GM23338 (cell line): ENCODE measurements at regions not wholly inside any gene's neighbourhood (a gene's known extent, or its start where the extent isn't known, plus 50 kb on each side); places are given as distances from the start of the nearest gene placed in this dataset.

Experiments
- ATAC-seq: fragments of 200-7000 bp; cut with Tn5 transposase; 3 replicates; pipeline ENCODE4 v1.9.1; 2020
- DNase-seq: peaks from one replicate; pipeline ENCODE4 v3.0.0-alpha.2; 2015; ENCODE audit warnings: low spot score
- H2AFZ ChIP-seq: fragments of 200-600 bp; sonication (generic); 2 replicates; pipeline ENCODE4 v1.8.0; 2016; ENCODE audit warnings: antibody characterized with exemption, mild to moderate bottlenecking, moderate library complexity
- H3F3A ChIP-seq: fragments of 200-600 bp; sonication (generic); replicated peaks from 2 replicates; pipeline ENCODE4 v1.8.0; 2017; ENCODE audit warnings: antibody characterized with exemption, mixed run types, low read depth
- H3K27ac ChIP-seq: fragments of 200-600 bp; sonication (generic); 2 replicates; pipeline ENCODE4 v1.6.1; 2016; ENCODE audit warnings: low read depth
- H3K27me3 ChIP-seq: fragments of 200-600 bp; sonication (generic); 2 replicates; pipeline ENCODE4 v1.8.0; 2016; ENCODE audit warnings: mild to moderate bottlenecking, mixed run types, moderate library complexity; ENCODE audit not compliant: insufficient read depth
- H3K36me3 ChIP-seq: fragments of 200-600 bp; sonication (generic); 2 replicates; pipeline ENCODE4 v1.8.0; 2016; ENCODE audit warnings: mild to moderate bottlenecking; ENCODE audit not compliant: insufficient read depth
- H3K4me1 ChIP-seq: fragments of 200-600 bp; sonication (generic); 2 replicates; pipeline ENCODE4 v1.8.0; 2016; ENCODE audit warnings: mild to moderate bottlenecking, moderate library complexity; ENCODE audit not compliant: insufficient read depth
- H3K4me2 ChIP-seq: fragments of 200-600 bp; sonication (generic); 2 replicates; pipeline ENCODE4 v1.7.1; 2017; ENCODE audit warnings: mixed run types
- H3K4me3 ChIP-seq: fragments of 200-600 bp; sonication (generic); 2 replicates; pipeline ENCODE4 v1.6.1; 2016; ENCODE audit warnings: mixed run types
- H3K79me2 ChIP-seq: fragments of 200-600 bp; sonication (generic); replicated peaks from 2 replicates; pipeline ENCODE4 v1.8.0; 2017; ENCODE audit warnings: mild to moderate bottlenecking; ENCODE audit not compliant: insufficient read depth
- H3K9me2 ChIP-seq: fragments of 200-600 bp; sonication (generic); 2 replicates; pipeline ENCODE4 v1.8.0; 2017; ENCODE audit not compliant: insufficient read depth
- H4K20me1 ChIP-seq: fragments of 200-600 bp; sonication (generic); replicated peaks from 2 replicates; pipeline ENCODE4 v1.8.0; 2017; ENCODE audit warnings: mild to moderate bottlenecking; ENCODE audit not compliant: insufficient read depth
- H3K27ac Mint-ChIP-seq: 2 replicates; pipeline ENCODE4 v1.8.0; 2020; ENCODE audit warnings: inconsistent platforms, mild to moderate bottlenecking, moderate library complexity, mixed read lengths
- H3K27me3 Mint-ChIP-seq: 3 replicates; pipeline ENCODE4 v1.8.0; 2022; ENCODE audit warnings: low read depth, mild to moderate bottlenecking, moderate library complexity, mixed read lengths, inconsistent platforms; ENCODE audit not compliant: insufficient read depth, poor library complexity
- H3K36me3 Mint-ChIP-seq: 3 replicates; pipeline ENCODE4 v1.8.0; 2021; ENCODE audit warnings: low read depth, mild to moderate bottlenecking, inconsistent platforms, moderate library complexity, mixed read lengths
- H3K4me1 Mint-ChIP-seq: 3 replicates; pipeline ENCODE4 v1.8.0; 2020; ENCODE audit warnings: mild to moderate bottlenecking, inconsistent platforms, mixed read lengths
- H3K4me3 Mint-ChIP-seq: 3 replicates; pipeline ENCODE4 v1.8.0; 2021; ENCODE audit warnings: moderate library complexity, mild to moderate bottlenecking, inconsistent platforms, mixed read lengths
- H3K9me3 Mint-ChIP-seq: 3 replicates; pipeline ENCODE4 v1.8.0; 2020; ENCODE audit warnings: moderate library complexity, mild to moderate bottlenecking, inconsistent platforms, mixed read lengths
- JUNB ChIP-seq: IDR thresholded peaks from one replicate; pipeline ENCODE4 v1.6.1; 2016; ENCODE audit warnings: antibody characterized with exemption; ENCODE audit not compliant: unreplicated experiment
- NANOG ChIP-seq: IDR thresholded peaks from 2 replicates; pipeline ENCODE4 v1.6.1; 2016; ENCODE audit warnings: antibody characterized with exemption, borderline replicate concordance
- ZNF331 ChIP-seq: fragments of 250-450 bp; sonication (Bioruptor Pico); IDR thresholded peaks from 2 replicates; pipeline ENCODE4 v1.5.0; 2020; ENCODE audit warnings: low read depth, mild to moderate bottlenecking, moderate library complexity
- TF ChIP-seq, protein P1 (sequence below): fragments of 250-450 bp; sonication (Bioruptor Pico); IDR thresholded peaks from 2 replicates; pipeline ENCODE4 v1.5.0; 2020; ENCODE audit warnings: mild to moderate bottlenecking, moderate library complexity
- TF ChIP-seq, protein P2 (sequence below): IDR thresholded peaks from 2 replicates; pipeline ENCODE4 v1.6.1; 2016; ENCODE audit warnings: antibody characterized with exemption
- TF ChIP-seq, protein P3 (sequence below), 2 experiments: fragments of 200-600 bp in 1 of 2; sonication (generic) in 1 of 2; conservative IDR thresholded peaks; 2 replicates each; pipeline versions ENCODE4 v1.5.1 to v1.6.1; 2016 to 2017; ENCODE audit warnings: antibody characterized with exemption in 2 of 2, low read depth in 2 of 2, mild to moderate bottlenecking in 2 of 2, moderate library complexity in 1 of 2

- TF ChIP-seq, protein P1, sequence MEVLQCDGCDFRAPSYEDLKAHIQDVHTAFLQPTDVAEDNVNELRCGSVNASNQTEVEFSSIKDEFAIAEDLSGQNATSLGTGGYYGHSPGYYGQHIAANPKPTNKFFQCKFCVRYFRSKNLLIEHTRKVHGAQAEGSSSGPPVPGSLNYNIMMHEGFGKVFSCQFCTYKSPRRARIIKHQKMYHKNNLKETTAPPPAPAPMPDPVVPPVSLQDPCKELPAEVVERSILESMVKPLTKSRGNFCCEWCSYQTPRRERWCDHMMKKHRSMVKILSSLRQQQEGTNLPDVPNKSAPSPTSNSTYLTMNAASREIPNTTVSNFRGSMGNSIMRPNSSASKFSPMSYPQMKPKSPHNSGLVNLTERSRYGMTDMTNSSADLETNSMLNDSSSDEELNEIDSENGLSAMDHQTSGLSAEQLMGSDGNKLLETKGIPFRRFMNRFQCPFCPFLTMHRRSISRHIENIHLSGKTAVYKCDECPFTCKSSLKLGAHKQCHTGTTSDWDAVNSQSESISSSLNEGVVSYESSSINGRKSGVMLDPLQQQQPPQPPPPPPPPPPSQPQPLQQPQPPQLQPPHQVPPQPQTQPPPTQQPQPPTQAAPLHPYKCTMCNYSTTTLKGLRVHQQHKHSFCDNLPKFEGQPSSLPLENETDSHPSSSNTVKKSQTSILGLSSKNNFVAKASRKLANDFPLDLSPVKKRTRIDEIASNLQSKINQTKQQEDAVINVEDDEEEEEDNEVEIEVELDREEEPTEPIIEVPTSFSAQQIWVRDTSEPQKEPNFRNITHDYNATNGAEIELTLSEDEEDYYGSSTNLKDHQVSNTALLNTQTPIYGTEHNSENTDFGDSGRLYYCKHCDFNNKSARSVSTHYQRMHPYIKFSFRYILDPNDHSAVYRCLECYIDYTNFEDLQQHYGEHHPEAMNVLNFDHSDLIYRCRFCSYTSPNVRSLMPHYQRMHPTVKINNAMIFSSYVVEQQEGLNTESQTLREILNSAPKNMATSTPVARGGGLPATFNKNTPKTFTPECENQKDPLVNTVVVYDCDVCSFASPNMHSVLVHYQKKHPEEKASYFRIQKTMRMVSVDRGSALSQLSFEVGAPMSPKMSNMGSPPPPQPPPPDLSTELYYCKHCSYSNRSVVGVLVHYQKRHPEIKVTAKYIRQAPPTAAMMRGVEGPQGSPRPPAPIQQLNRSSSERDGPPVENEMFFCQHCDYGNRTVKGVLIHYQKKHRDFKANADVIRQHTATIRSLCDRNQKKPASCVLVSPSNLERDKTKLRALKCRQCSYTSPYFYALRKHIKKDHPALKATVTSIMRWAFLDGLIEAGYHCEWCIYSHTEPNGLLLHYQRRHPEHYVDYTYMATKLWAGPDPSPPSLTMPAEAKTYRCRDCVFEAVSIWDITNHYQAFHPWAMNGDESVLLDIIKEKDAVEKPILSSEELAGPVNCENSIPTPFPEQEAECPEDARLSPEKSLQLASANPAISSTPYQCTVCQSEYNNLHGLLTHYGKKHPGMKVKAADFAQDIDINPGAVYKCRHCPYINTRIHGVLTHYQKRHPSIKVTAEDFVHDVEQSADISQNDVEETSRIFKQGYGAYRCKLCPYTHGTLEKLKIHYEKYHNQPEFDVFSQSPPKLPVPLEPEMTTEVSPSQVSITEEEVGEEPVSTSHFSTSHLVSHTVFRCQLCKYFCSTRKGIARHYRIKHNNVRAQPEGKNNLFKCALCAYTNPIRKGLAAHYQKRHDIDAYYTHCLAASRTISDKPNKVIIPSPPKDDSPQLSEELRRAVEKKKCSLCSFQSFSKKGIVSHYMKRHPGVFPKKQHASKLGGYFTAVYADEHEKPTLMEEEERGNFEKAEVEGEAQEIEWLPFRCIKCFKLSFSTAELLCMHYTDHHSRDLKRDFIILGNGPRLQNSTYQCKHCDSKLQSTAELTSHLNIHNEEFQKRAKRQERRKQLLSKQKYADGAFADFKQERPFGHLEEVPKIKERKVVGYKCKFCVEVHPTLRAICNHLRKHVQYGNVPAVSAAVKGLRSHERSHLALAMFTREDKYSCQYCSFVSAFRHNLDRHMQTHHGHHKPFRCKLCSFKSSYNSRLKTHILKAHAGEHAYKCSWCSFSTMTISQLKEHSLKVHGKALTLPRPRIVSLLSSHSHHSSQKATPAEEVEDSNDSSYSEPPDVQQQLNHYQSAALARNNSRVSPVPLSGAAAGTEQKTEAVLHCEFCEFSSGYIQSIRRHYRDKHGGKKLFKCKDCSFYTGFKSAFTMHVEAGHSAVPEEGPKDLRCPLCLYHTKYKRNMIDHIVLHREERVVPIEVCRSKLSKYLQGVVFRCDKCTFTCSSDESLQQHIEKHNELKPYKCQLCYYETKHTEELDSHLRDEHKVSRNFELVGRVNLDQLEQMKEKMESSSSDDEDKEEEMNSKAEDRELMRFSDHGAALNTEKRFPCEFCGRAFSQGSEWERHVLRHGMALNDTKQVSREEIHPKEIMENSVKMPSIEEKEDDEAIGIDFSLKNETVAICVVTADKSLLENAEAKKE (CRISPR knock-in tag), result no peak
- TF ChIP-seq, protein P2, sequence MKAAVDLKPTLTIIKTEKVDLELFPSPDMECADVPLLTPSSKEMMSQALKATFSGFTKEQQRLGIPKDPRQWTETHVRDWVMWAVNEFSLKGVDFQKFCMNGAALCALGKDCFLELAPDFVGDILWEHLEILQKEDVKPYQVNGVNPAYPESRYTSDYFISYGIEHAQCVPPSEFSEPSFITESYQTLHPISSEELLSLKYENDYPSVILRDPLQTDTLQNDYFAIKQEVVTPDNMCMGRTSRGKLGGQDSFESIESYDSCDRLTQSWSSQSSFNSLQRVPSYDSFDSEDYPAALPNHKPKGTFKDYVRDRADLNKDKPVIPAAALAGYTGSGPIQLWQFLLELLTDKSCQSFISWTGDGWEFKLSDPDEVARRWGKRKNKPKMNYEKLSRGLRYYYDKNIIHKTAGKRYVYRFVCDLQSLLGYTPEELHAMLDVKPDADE, result no peak
- TF ChIP-seq JUNB (no peak), ZNF331 (CRISPR knock-in tag) (no peak)
- TF ChIP-seq, protein P3, sequence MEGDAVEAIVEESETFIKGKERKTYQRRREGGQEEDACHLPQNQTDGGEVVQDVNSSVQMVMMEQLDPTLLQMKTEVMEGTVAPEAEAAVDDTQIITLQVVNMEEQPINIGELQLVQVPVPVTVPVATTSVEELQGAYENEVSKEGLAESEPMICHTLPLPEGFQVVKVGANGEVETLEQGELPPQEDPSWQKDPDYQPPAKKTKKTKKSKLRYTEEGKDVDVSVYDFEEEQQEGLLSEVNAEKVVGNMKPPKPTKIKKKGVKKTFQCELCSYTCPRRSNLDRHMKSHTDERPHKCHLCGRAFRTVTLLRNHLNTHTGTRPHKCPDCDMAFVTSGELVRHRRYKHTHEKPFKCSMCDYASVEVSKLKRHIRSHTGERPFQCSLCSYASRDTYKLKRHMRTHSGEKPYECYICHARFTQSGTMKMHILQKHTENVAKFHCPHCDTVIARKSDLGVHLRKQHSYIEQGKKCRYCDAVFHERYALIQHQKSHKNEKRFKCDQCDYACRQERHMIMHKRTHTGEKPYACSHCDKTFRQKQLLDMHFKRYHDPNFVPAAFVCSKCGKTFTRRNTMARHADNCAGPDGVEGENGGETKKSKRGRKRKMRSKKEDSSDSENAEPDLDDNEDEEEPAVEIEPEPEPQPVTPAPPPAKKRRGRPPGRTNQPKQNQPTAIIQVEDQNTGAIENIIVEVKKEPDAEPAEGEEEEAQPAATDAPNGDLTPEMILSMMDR (conservative IDR thresholded peaks at IDR 0.05; ENCODE audit: low read depth in 2 of 2), result no peak
These were observed 105.9 kb upstream of the ARHGEF26 start (continued) for GRCh38 chr3:154015307-154015706.

DNA sequence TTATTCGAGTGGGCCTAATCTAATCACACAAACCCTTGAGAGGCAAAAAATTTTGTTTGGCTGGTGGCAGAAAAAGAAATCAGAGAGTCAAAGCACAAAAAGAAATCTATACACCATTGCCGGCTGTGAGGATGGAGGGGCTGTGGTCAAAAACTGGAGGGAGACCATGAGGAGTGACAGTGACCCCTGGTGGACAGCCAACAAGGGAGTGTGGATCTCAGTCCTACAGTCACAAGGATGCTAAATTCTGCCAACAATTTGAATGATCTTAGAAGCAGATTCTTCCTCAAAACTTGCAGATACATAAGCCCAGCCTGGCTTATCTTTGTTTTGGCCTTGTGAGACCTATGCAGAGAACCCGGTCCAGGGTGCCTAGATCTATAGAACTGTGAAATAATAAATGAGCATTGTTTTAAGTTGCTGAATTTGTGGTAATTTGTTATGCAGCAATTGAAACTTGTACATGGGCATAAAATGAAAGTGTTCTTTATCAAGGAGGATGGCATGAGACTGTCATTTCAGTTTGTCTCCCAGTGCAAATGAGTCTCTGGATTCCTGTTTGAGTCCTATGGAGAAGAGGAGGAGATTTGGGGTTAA is 103.0 kb upstream of the ARHGEF26 start:
- H3K27ac Mint-ChIP-seq, result no peak overlapping the region

More for the DNA sequence above, 103.0 kb upstream of the ARHGEF26 start:
- TF ChIP-seq NANOG, result no peak
- TF ChIP-seq, protein P3 (conservative IDR thresholded peaks at IDR 0.05; ENCODE audit: low read depth in 2 of 2), result peak; percentile 87 to 91
- Mint-ChIP-seq H3K36me3 (no peaks in the 10 kb centered on the region), H3K27me3 (no peaks in the 10 kb centered on the region), H3K4me3 (no peak overlapping the region), H3K9me3 (no peaks in the 10 kb centered on the region), H3K4me1 (peaks cover 10% of the 10 kb centered on the region)
- Histone ChIP-seq H3K79me2 (no peaks in the 10 kb centered on the region), H3K27me3 (no peaks in the 10 kb centered on the region), H3F3A (no peaks in the 10 kb centered on the region), H3K9me2 (no peaks in the 10 kb centered on the region), H2AFZ (no peak overlapping the region), H3K4me1 (peaks cover 9% of the 10 kb centered on the region; the same call in 1 of the 2 replicates), H3K4me3 (no peak overlapping the region), H3K4me2 (no peak overlapping the region), H4K20me1 (no peaks in the 10 kb centered on the region; the same call in 1 of the 2 replicates), H3K27ac (no peak overlapping the region), H3K36me3 (no peaks in the 10 kb centered on the region)
- ATAC-seq (peak; percentile 97), DNase-seq (peak; percentile 86)
